Skeletal muscle tissue (tissue), 3 donors: ENCODE measurements at regions not wholly inside any gene's neighbourhood (a gene's known extent, or its start where the extent isn't known, plus 50 kb on each side); places are given as distances from the start of the nearest gene placed in this dataset.

Experiments used
- H3K27ac ChIP-seq: one replicate; pipeline ENCODE4 v1.7.0; 2013; ENCODE audit warnings: mild to moderate bottlenecking, low read depth, low read length, inconsistent platforms
- H3K27me3 ChIP-seq, 3 donors: one replicate each; pipeline ENCODE4 v1.7.0; 2013; ENCODE audit warnings: low read length in 3 of 3; ENCODE audit not compliant: control insufficient read depth in 3 of 3, insufficient read depth in 3 of 3
- H3K36me3 ChIP-seq, 3 donors: one replicate each; pipeline ENCODE4 v1.7.0; 2013; ENCODE audit warnings: low read length in 3 of 3; ENCODE audit not compliant: control insufficient read depth in 3 of 3, insufficient read depth in 3 of 3
- H3K4me1 ChIP-seq, 3 donors: one replicate each; pipeline ENCODE4 v1.7.0; 2013; ENCODE audit warnings: low read length in 3 of 3, mild to moderate bottlenecking in 3 of 3; ENCODE audit not compliant: control insufficient read depth in 3 of 3, insufficient read depth in 3 of 3
- H3K4me3 ChIP-seq, 3 donors: one replicate each; pipeline ENCODE4 v1.7.0; 2013; ENCODE audit warnings: low read length in 3 of 3
- H3K9ac ChIP-seq, 3 donors: one replicate each; pipeline ENCODE4 v1.7.0; 2013; ENCODE audit warnings: low read length in 3 of 3, mild to moderate bottlenecking in 3 of 3, moderate library complexity in 2 of 3, low read depth in 1 of 3
- H3K9me3 ChIP-seq, 3 donors: one replicate each; pipeline ENCODE4 v1.7.0; 2013; ENCODE audit warnings: low read length in 3 of 3; ENCODE audit not compliant: control insufficient read depth in 3 of 3
- donor health status: Osteomylitis.

DNA sequence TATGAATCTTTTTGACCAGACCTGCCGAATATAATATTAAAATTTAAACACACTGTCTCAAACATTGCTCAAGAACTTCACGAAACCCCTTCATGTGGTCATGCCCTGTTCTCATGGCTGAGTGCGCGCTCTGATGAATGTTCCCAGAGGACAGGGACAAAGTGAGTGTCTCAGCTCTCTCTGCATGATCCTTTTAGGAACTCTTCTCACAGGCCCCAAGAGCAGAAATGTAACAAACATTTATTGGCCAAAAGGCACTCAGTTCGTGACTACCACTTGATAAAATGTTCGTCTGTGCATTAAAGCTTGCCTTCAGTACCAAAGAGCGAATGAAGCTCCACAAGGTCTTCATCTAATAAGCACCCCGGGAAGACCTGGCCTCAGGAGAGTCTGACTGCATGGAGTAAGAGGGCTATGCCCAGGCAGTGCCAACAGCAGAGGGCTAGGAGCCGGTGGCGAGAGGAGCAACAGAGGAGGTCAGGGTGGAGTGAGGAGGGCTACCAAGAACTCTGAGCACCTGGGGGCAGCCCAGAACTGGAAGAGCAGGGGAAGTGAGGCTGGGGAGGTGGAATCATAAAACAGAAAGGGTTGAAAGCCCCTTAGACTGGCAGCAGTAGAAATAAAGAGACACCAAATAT is 171.1 kb downstream of the RHOU start:
- Histone ChIP-seq H3K27me3 (peaks cover 0 to 4% (median 0%) of the 10 kb centered on the region in 3 donors), H3K4me1 (peaks cover 6 to 13% (median 10%) of the 10 kb centered on the region in 3 donors), H3K9ac (no peak overlapping the region), H3K4me3 (no peak overlapping the region), H3K27ac (no peak overlapping the region), H3K9me3 (no peaks in the 10 kb centered on the region), H3K36me3 (no peaks in the 10 kb centered on the region)

- no peaks in the 10 kb centered on the region for H3K27me3 ChIP-seq
- H3K4me1 ChIP-seq, result no peaks in the 10 kb centered on the region
- no peak overlapping the region for H3K27ac ChIP-seq
- no peak overlapping the region for H3K9ac ChIP-seq
- no peaks in the 10 kb centered on the region for H3K9me3 ChIP-seq
- no peaks in the 10 kb centered on the region for H3K36me3 ChIP-seq
- no peak overlapping the region for H3K4me3 ChIP-seq
Measured at GRCh38 chr1:228911225-228912210, 176.2 kb downstream of the RHOU start.

DNA sequence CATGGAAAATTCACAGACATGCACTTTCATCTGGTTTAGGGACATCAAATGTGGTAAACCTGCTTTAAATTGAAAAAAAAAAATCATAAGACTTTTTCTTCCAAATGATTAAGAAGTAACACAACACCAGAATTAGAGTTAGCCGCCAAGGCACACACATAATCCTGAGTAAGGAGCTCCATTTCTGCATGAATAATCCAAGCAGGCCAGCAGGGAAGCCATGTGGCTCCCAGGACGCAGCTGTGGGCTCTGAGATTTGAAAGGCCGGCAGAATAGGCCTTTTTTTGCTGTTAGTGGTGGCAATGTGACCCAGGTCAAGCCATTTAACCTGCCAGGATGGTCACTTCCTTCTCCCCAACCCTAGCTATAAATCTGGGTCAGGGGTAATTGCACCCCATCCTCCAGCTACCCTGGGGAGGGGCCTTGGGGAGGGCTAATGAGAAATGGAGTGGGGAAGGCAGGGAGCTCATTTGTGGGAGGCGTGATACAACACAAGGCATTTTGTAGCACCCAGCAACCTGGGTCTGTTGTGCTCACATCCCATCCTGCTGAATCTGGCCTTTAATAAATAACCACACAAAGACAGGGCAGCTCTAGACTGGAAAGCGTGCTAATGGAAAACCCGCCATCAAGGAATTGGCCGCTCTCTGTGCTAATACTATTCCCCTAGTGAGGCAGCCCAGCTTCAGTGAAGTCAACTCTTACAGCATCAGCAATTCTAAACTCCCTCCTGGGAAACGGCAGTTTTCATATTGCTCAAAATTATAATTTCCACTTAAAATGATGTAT is 178.5 kb downstream of the RHOU start:
- H3K4me1 ChIP-seq, result no peaks in the 10 kb centered on the region
- no peaks in the 10 kb centered on the region for H3K36me3 ChIP-seq
- H3K27me3 ChIP-seq, result no peaks in the 10 kb centered on the region
- H3K9me3 ChIP-seq, result no peaks in the 10 kb centered on the region
- no peak overlapping the region for H3K4me3 ChIP-seq
- H3K27ac ChIP-seq, result no peak overlapping the region
- H3K9ac ChIP-seq, result no peak overlapping the region

- Histone ChIP-seq H3K27ac (no peak overlapping the region), H3K4me3 (no peak overlapping the region), H3K9me3 (no peaks in the 10 kb centered on the region), H3K27me3 (no peaks in the 10 kb centered on the region), H3K9ac (no peak overlapping the region), H3K36me3 (no peaks in the 10 kb centered on the region), H3K4me1 (no peaks in the 10 kb centered on the region)
Measured at GRCh38 chr1:228914700-228915099, 179.4 kb downstream of the RHOU start.

DNA sequence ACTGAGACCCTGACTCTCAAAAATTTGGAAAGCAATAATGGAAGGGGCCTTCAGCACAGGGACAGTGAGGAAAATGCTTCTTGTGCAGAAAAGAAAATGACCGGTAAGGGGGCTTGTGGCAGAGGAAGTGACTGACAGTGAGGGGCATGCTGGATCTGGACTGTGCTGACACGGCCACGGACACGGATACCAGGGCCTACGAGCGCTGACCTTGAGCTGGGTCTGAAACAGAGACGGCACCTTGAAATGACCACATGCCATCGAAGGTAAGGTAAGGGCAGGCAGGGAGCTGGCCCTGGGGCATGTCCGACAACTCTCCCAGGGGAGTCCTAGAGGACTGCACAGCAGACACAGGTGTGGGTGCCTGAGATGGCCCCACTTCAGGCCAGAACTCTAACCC is 182.1 kb downstream of the RHOU start:
- H3K9me3 ChIP-seq, result no peaks in the 10 kb centered on the region
- H3K27ac ChIP-seq, result no peak overlapping the region
- H3K27me3 ChIP-seq, result peaks cover 0 to 3% (median 0%) of the 10 kb centered on the region in 3 donors
- H3K36me3 ChIP-seq, result no peaks in the 10 kb centered on the region
- H3K4me3 ChIP-seq, result no peak overlapping the region
- no peak overlapping the region for H3K9ac ChIP-seq
- no peaks in the 10 kb centered on the region for H3K4me1 ChIP-seq

- Histone ChIP-seq H3K36me3 (no peaks in the 10 kb centered on the region), H3K27ac (no peak overlapping the region), H3K27me3 (peaks cover 0 to 3% (median 0%) of the 10 kb centered on the region in 3 donors), H3K4me1 (no peaks in the 10 kb centered on the region), H3K9me3 (no peaks in the 10 kb centered on the region), H3K9ac (no peak overlapping the region), H3K4me3 (no peak overlapping the region)
Measured at GRCh38 chr1:228917755-228918154, 182.5 kb downstream of the RHOU start.

DNA sequence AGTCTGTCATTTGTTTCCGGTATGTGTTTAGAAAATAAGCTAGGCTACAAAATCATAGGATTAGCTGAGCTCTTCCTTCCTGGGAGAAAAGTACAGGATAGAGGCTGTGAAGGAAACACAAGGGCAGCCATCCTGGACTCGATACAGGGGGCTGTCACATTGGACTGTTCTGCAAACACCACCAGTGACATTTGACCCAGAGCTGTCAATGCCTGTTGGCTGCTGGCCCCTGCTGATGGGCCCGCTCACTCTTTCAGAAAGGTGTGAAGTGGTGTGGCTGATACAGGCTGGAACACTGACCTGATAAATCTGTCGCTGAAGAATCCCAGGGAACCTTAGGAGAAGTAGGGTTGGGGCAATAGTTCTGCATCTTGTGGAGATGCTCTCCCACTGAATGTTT is 183.1 kb downstream of the RHOU start:
- H3K27ac ChIP-seq, result no peak overlapping the region
- no peaks in the 10 kb centered on the region for H3K9me3 ChIP-seq

GRCh38 chr1:228919914-228920313 is 184.6 kb downstream of the RHOU start:
- no peak overlapping the region for H3K4me3 ChIP-seq
- H3K4me1 ChIP-seq, result no peaks in the 10 kb centered on the region
- no peak overlapping the region for H3K27ac ChIP-seq
- H3K9ac ChIP-seq, result no peak overlapping the region
- no peaks in the 10 kb centered on the region for H3K9me3 ChIP-seq
- peaks cover 0 to 3% (median 0%) of the 10 kb centered on the region in 3 donors for H3K27me3 ChIP-seq
- no peaks in the 10 kb centered on the region for H3K36me3 ChIP-seq

More for the DNA sequence above, 183.1 kb downstream of the RHOU start:
- H3K4me1 ChIP-seq, result no peaks in the 10 kb centered on the region
- H3K36me3 ChIP-seq, result no peaks in the 10 kb centered on the region
- no peak overlapping the region for H3K9ac ChIP-seq
- H3K4me3 ChIP-seq, result no peak overlapping the region
- H3K27me3 ChIP-seq, result peaks cover 0 to 3% (median 0%) of the 10 kb centered on the region in 3 donors

- H3K4me1 ChIP-seq, result no peaks in the 10 kb centered on the region
- H3K9me3 ChIP-seq, result no peaks in the 10 kb centered on the region
- H3K9ac ChIP-seq, result no peak overlapping the region
- H3K27ac ChIP-seq, result no peak overlapping the region
- no peaks in the 10 kb centered on the region for H3K36me3 ChIP-seq
- no peak overlapping the region for H3K4me3 ChIP-seq
- peaks cover 0 to 3% (median 0%) of the 10 kb centered on the region in 3 donors for H3K27me3 ChIP-seq
Measured at GRCh38 chr1:228920831-228921230, 185.6 kb downstream of the RHOU start.
